CD4-positive, alpha-beta T cell (primary cell): ENCODE measurements at regions not wholly inside any gene's neighbourhood (a gene's known extent, or its start where the extent isn't known, plus 50 kb on each side); places are given as distances from the start of the nearest gene placed in this dataset.

ENCODE experiments used
- ATAC-seq: fragments of 200-7000 bp; cut with Tn5 transposase; one replicate; pipeline ENCODE4 v1.10.0; 2022; ENCODE audit warnings: mild to moderate bottlenecking; ENCODE audit not compliant: poor library complexity
- CTCF ChIA-PET: fragments of 350-600 bp; sonication (Branson Sonifier 250); formaldehyde crosslinking; loops from one replicate; lab custom pipeline; 2021; ENCODE audit warnings: antibody characterized with exemption, inconsistent platforms; lab: Charles Lee
- POLR2A ChIA-PET: fragments of 350-600 bp; sonication (Branson Sonifier 250); formaldehyde crosslinking; loops from one replicate; lab custom pipeline; 2021; ENCODE audit warnings: antibody characterized with exemption, inconsistent platforms; lab: Charles Lee
- DNase-seq, 14 experiments: peaks; one replicate each; pipeline ENCODE4 v3.0.0-alpha.2; 2013 to 2020; ENCODE audit warnings: mixed read lengths in 2 of 14
- H3K27ac ChIP-seq, 2 donors: one replicate each; pipeline versions ENCODE4 v1.5.1 to v1.7.0; 2013; ENCODE audit warnings: low read length in 2 of 2, low read depth in 1 of 2, mild to moderate bottlenecking in 1 of 2
- H3K27me3 ChIP-seq, 2 experiments: 1 replicate in 1 of 2; 2 replicates in 1 of 2; pipeline versions ENCODE4 v1.6.1 to v1.7.0; 2013; ENCODE audit warnings: low read length in 2 of 2, control low read depth in 1 of 2, mild to moderate bottlenecking in 1 of 2, moderate library complexity in 1 of 2; ENCODE audit not compliant: insufficient read depth in 2 of 2, control insufficient read depth in 1 of 2
- H3K36me3 ChIP-seq: one replicate; pipeline ENCODE4 v1.6.1; 2013; ENCODE audit warnings: low read length, control low read depth; ENCODE audit not compliant: insufficient read depth
- H3K4me1 ChIP-seq: one replicate; pipeline ENCODE4 v1.6.1; 2013; ENCODE audit warnings: low read length, control low read depth; ENCODE audit not compliant: insufficient read depth
- H3K4me3 ChIP-seq: one replicate; pipeline ENCODE4 v1.5.1; 2013; ENCODE audit warnings: mild to moderate bottlenecking, low read length, moderate library complexity
- H3K9me3 ChIP-seq, 2 experiments: 1 replicate in 1 of 2; 2 replicates in 1 of 2; pipeline versions ENCODE4 v1.6.1 to v1.7.0; 2013; ENCODE audit warnings: low read length in 2 of 2, mild to moderate bottlenecking in 2 of 2, control low read depth in 1 of 2, moderate library complexity in 1 of 2; ENCODE audit not compliant: control insufficient read depth in 1 of 2, insufficient read depth in 1 of 2
- H3K27ac Mint-ChIP-seq: one replicate; pipeline ENCODE4 v1.8.0; 2020; ENCODE audit warnings: mixed read lengths
- H3K27me3 Mint-ChIP-seq: one replicate; pipeline ENCODE4 v1.8.0; 2021; ENCODE audit warnings: mixed read lengths
- H3K36me3 Mint-ChIP-seq: one replicate; pipeline ENCODE4 v1.8.0; 2021; ENCODE audit warnings: low read depth, mixed read lengths
- H3K4me1 Mint-ChIP-seq: one replicate; pipeline ENCODE4 v1.8.0; 2021; ENCODE audit warnings: low read depth, mixed read lengths
- H3K4me3 Mint-ChIP-seq: one replicate; pipeline ENCODE4 v1.8.0; 2020; ENCODE audit warnings: mild to moderate bottlenecking, mixed read lengths
- H3K9me3 Mint-ChIP-seq: one replicate; pipeline ENCODE4 v1.8.0; 2020; ENCODE audit warnings: mixed read lengths
- CTCF ChIP-seq: fragments of 200-600 bp; IDR thresholded peaks from one replicate; pipeline ENCODE4 v1.8.0; 2022; ENCODE audit warnings: antibody characterized with exemption, mild to moderate bottlenecking
- intact Hi-C, 2 experiments: fragments of 100-400 bp; cut with DNase I in 1 of 2; cut with micrococcal nuclease in 1 of 2; formaldehyde crosslinking; loops; one replicate each; pipeline versions ENCODE4 v1.15.1 to v1.9.0; 2023 to 2025; cut with DNase I, micrococcal nuclease

GRCh38 chr4:56276547-56276946 lies 110.7 kb downstream of the AASDH start:
- H3K4me1 ChIP-seq = no peaks in the 10 kb centered on the region
- Mint-ChIP-seq H3K27ac (no peak overlapping the region), H3K4me1 (no peaks in the 10 kb centered on the region), H3K36me3 (no peaks in the 10 kb centered on the region), H3K27me3 (peaks cover 29% of the 10 kb centered on the region), H3K4me3 (no peak overlapping the region), H3K9me3 (no peaks in the 10 kb centered on the region)
- no peaks in the 10 kb centered on the region for H3K27me3 ChIP-seq
- H3K4me3 ChIP-seq = no peak overlapping the region
- no peak for TF ChIP-seq CTCF
- no peak overlapping the region for H3K27ac ChIP-seq
- ChIA-PET CTCF (no interaction called here), POLR2A (no interaction called here)
- no peaks in the 10 kb centered on the region for H3K9me3 ChIP-seq
- intact Hi-C loops = no loop called here
- no peaks in the 10 kb centered on the region for H3K36me3 ChIP-seq
- no peak for ATAC-seq
- no peak for DNase-seq

- DNase-seq (no peak), ATAC-seq (no peak)
- no peak overlapping the region for H3K4me3 Mint-ChIP-seq
- intact Hi-C loops = no loop called here
- no peaks in the 10 kb centered on the region for H3K27me3 ChIP-seq
- no peak overlapping the region for H3K4me3 ChIP-seq
- H3K4me1 Mint-ChIP-seq = no peaks in the 10 kb centered on the region
- ChIA-PET POLR2A (no interaction called here), CTCF (no interaction called here)
- no peak overlapping the region for H3K27ac ChIP-seq
- no peak overlapping the region for H3K27ac Mint-ChIP-seq
- no peaks in the 10 kb centered on the region for H3K9me3 ChIP-seq
- H3K36me3 ChIP-seq = no peaks in the 10 kb centered on the region
- no peaks in the 10 kb centered on the region for H3K36me3 Mint-ChIP-seq
- no peaks in the 10 kb centered on the region for H3K4me1 ChIP-seq
- TF ChIP-seq CTCF = no peak
- H3K27me3 Mint-ChIP-seq = peaks cover 34% of the 10 kb centered on the region
- H3K9me3 Mint-ChIP-seq = no peaks in the 10 kb centered on the region
Observed at GRCh38 chr4:56273391-56273790, 113.9 kb downstream of the AASDH start.

DNA sequence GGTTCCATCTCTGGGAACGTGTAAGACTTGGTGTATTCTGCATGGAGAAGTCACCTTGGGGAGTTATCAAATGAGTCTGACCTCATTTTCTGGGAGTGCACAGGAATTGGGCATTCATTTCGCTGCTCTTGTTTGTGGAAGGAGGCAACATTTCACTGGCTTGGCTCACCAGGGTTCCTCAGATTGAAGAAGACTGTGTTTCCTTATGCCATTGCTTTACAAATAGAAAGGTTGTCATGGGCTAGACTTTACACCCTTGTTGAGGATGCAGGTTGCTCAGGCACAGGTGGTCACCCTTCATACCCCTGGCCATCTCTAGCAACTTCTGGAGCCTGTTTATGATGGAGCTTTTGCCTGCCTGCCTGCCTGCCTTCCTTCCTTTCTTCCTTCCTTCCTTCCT lies 114.4 kb downstream of the AASDH start:
- Mint-ChIP-seq H3K27me3 (peaks cover 34% of the 10 kb centered on the region), H3K36me3 (no peaks in the 10 kb centered on the region), H3K9me3 (no peaks in the 10 kb centered on the region), H3K4me3 (no peak overlapping the region), H3K4me1 (no peaks in the 10 kb centered on the region), H3K27ac (no peak overlapping the region)
- intact Hi-C loops = no loop called here
- H3K4me3 ChIP-seq = no peak overlapping the region
- no peaks in the 10 kb centered on the region for H3K36me3 ChIP-seq
- ChIA-PET POLR2A (no interaction called here), CTCF (no interaction called here)
- H3K27ac ChIP-seq = no peak overlapping the region
- no peak for ATAC-seq
- no peaks in the 10 kb centered on the region for H3K27me3 ChIP-seq
- H3K9me3 ChIP-seq = no peaks in the 10 kb centered on the region
- TF ChIP-seq CTCF = no peak
- no peak for DNase-seq
- no peaks in the 10 kb centered on the region for H3K4me1 ChIP-seq
